HepG2 (cell line): ENCODE measurements at regions not wholly inside any gene's neighbourhood (a gene's known extent, or its start where the extent isn't known, plus 50 kb on each side); places are given as distances from the start of the nearest gene placed in this dataset.

Experiments used
- MAFK ChIP-seq, 2 experiments: IDR thresholded peaks in 1 of 2; conservative IDR thresholded peaks in 1 of 2; 2 replicates each; pipeline ENCODE4 v1.6.1; 2011; ENCODE audit warnings: improper control_type of control experiment in 2 of 2, low read length in 2 of 2
- MXI1 ChIP-seq: IDR thresholded peaks from 3 replicates; pipeline ENCODE4 v1.6.1; 2012; ENCODE audit warnings: low read depth, low read length, inconsistent platforms, borderline replicate concordance
- PBX3 ChIP-seq: sonication (generic); formaldehyde crosslinking; IDR thresholded peaks from 2 replicates; pipeline ENCODE4 v1.8.1; 2023; ENCODE audit warnings: missing genetic modification reagents, inconsistent platforms, borderline replicate concordance
- PLRG1 ChIP-seq: fragments of 450-650 bp; conservative IDR thresholded peaks from 2 replicates; pipeline ENCODE4 v1.6.1; 2016
- ZBTB21 ChIP-seq: sonication (generic); formaldehyde crosslinking; IDR thresholded peaks from 2 replicates; pipeline ENCODE4 v1.4.0; 2020; ENCODE audit warnings: missing genetic modification reagents

DNA sequence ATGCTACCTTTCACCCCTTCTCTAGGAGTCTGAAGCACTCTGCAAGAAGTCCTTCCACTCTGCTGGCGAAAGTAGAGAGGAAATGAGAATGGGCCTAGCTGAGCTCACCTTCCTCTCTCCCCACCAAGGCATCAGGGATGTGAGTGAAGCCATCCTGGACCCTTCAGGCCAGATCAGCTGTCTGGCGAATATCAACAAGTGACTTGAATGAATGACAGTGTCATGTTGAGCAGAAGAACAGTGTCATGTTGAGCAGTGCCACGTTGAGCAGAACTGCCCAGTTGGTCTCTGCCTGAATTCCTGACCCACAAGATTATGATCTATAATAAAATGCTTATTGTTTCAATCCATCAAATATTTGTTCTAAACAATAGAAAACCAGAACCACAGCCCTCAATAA is 166.2 kb upstream of the RFC3 start:
- TF ChIP-seq PLRG1: no peak
- no peak for TF ChIP-seq ZBTB21 (CRISPR knock-in tag)
- TF ChIP-seq PBX3 (CRISPR knock-in tag): no peak
- TF ChIP-seq MXI1: no peak
- TF ChIP-seq MAFK (conservative IDR thresholded peaks at IDR 0.05 in 1 of 2, IDR thresholded peaks at IDR 0.05 in 1 of 2; ENCODE audit: low read length in 2 of 2): no peak
